Transverse colon (tissue), 4 donors: ENCODE measurements at regions not wholly inside any gene's neighbourhood (a gene's known extent, or its start where the extent isn't known, plus 50 kb on each side); places are given as distances from the start of the nearest gene placed in this dataset.

Source experiments
- EP300 ChIP-seq: sonication (generic); formaldehyde crosslinking; IDR thresholded peaks from one replicate; pipeline ENCODE4 v1.6.1; 2017; ENCODE audit warnings: antibody characterized with exemption, low read depth
- POLR2A ChIP-seq: fragments of 450-650 bp; IDR thresholded peaks from one replicate; pipeline ENCODE4 v1.6.1; 2016; ENCODE audit warnings: antibody characterized with exemption, mild to moderate bottlenecking, moderate library complexity
- POLR2AphosphoS5 ChIP-seq, 3 donors: sonication (generic); formaldehyde crosslinking; IDR thresholded peaks; one replicate each; pipeline ENCODE4 v1.6.1; 2016; ENCODE audit warnings: antibody characterized with exemption in 3 of 3
- TF ChIP-seq, protein P1 (sequence below), 5 experiments: fragments of 200-600 bp in 3 of 5; fragments of 450-650 bp in 2 of 5; sonication (generic) in 3 of 5; IDR thresholded peaks; 1 replicate in 2 of 5; 2 replicates in 3 of 5; pipeline ENCODE4 v1.5.1; 2016 to 2017; ENCODE audit warnings: antibody characterized with exemption in 5 of 5, inconsistent platforms in 3 of 5, mild to moderate bottlenecking in 2 of 5, moderate library complexity in 1 of 5

GRCh38 chr5:162721125-162721524 lies 653.6 kb downstream of the GABRG2 start:
- TF ChIP-seq POLR2A (no peak), POLR2AphosphoS5 (IDR thresholded peaks at IDR 0.05) (no peak), EP300 (no peak)
- TF ChIP-seq, protein P1, sequence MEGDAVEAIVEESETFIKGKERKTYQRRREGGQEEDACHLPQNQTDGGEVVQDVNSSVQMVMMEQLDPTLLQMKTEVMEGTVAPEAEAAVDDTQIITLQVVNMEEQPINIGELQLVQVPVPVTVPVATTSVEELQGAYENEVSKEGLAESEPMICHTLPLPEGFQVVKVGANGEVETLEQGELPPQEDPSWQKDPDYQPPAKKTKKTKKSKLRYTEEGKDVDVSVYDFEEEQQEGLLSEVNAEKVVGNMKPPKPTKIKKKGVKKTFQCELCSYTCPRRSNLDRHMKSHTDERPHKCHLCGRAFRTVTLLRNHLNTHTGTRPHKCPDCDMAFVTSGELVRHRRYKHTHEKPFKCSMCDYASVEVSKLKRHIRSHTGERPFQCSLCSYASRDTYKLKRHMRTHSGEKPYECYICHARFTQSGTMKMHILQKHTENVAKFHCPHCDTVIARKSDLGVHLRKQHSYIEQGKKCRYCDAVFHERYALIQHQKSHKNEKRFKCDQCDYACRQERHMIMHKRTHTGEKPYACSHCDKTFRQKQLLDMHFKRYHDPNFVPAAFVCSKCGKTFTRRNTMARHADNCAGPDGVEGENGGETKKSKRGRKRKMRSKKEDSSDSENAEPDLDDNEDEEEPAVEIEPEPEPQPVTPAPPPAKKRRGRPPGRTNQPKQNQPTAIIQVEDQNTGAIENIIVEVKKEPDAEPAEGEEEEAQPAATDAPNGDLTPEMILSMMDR (IDR thresholded peaks at IDR 0.05), result no peak
